Vagina (tissue), 2 donors: ENCODE measurements at regions not wholly inside any gene's neighbourhood (a gene's known extent, or its start where the extent isn't known, plus 50 kb on each side); places are given as distances from the start of the nearest gene placed in this dataset.
"Not testable (repeated sequence)": the region's sequence is repeated elsewhere in the genome, so short reads cannot be mapped to it uniquely, and the experiment has no call there.

Experiments used
- DNase-seq, 2 donors: peaks; one replicate each; pipeline ENCODE4 v3.0.0-alpha.2; 2017; ENCODE audit errors: extremely low spot score in 2 of 2
- H3K27ac ChIP-seq: fragments of 200-600 bp; sonication (generic); one replicate; pipeline ENCODE4 v1.5.1; 2019
- H3K27me3 ChIP-seq: fragments of 200-600 bp; sonication (generic); one replicate; pipeline ENCODE4 v1.5.1; 2019
- H3K36me3 ChIP-seq, 2 donors: fragments of 200-600 bp; sonication (generic); one replicate each; pipeline ENCODE4 v1.5.1; 2017 to 2019
- H3K4me1 ChIP-seq: fragments of 200-600 bp; sonication (generic); one replicate; pipeline ENCODE4 v1.5.1; 2019
- H3K4me3 ChIP-seq, 2 donors: fragments of 200-600 bp; sonication (generic); 1 replicate in 1 of 2; 2 replicates in 1 of 2; pipeline ENCODE4 v1.5.1; 2016 to 2019
- H3K9me3 ChIP-seq: fragments of 200-600 bp; sonication (generic); one replicate; pipeline ENCODE4 v1.5.1; 2019
- POLR2A ChIP-seq, 2 donors: fragments of 450-650 bp; IDR thresholded peaks; one replicate each; pipeline ENCODE4 v1.6.1; 2017; ENCODE audit warnings: antibody characterized with exemption in 2 of 2, mild to moderate bottlenecking in 2 of 2, moderate library complexity in 2 of 2
- POLR2AphosphoS5 ChIP-seq, 2 donors: sonication (generic); formaldehyde crosslinking; IDR thresholded peaks; one replicate each; pipeline ENCODE4 v1.9.0; 2017; ENCODE audit warnings: antibody characterized with exemption in 2 of 2, mild to moderate bottlenecking in 2 of 2, low read depth in 1 of 2; ENCODE audit not compliant: insufficient read depth in 1 of 2
- intact Hi-C: fragments of 100-400 bp; cut with DNase I; formaldehyde crosslinking; loops from one replicate; pipeline ENCODE4 v1.15.1; 2023
- TF ChIP-seq, protein P1 (sequence below), 3 experiments: fragments of 450-650 bp in 2 of 3; fragments of 200-600 bp in 1 of 3; sonication (generic) in 1 of 3; IDR thresholded peaks; one replicate each; pipeline ENCODE4 v1.5.1; 2017 to 2019; ENCODE audit warnings: antibody characterized with exemption in 3 of 3, mild to moderate bottlenecking in 2 of 3, moderate library complexity in 2 of 3

DNA sequence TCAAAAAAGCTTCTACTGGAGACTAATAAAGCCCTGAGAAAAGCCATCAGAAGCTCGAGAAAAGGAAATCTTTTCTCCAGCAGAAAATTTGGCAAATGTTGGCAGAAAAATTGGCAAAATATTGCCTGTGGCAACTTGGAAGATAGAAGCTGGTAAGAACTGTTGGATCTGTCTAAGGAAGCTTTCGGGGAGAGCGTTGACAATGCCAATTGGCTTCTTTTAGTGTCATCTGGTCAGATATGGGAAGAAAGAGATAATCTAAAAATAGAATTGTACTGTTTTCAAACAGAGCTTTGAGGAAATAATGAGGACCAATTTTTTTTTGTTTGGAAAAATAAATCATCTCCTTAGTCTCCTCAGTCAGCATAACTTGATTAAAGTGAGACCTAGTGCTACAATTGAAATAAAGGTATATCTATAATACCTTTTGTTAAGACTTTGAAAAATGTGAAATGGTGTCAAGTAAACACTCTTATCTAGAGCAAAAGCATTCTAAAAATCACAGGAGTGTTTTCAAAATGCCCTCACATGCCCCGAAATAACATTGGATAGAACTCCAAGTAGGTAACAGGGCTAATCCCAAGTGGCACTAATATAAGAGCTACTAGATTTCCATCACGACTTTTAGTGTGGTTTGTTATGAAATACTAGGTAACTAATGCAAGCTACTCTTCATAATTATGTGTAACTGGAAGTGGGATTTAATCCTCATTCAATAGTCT, 882.2 kb upstream of the B3GALT2 start:
- H3K4me3 ChIP-seq = no peak overlapping the region
- H3K9me3 ChIP-seq = no peaks in the 10 kb centered on the region
- intact Hi-C loops = no loop called here
- DNase-seq = no peak
- H3K27ac ChIP-seq = no peak overlapping the region
- no peaks in the 10 kb centered on the region for H3K27me3 ChIP-seq
- no peaks in the 10 kb centered on the region for H3K36me3 ChIP-seq
- no peaks in the 10 kb centered on the region for H3K4me1 ChIP-seq
- TF ChIP-seq POLR2A (IDR thresholded peaks at IDR 0.05) = no peak
- TF ChIP-seq, protein P1, sequence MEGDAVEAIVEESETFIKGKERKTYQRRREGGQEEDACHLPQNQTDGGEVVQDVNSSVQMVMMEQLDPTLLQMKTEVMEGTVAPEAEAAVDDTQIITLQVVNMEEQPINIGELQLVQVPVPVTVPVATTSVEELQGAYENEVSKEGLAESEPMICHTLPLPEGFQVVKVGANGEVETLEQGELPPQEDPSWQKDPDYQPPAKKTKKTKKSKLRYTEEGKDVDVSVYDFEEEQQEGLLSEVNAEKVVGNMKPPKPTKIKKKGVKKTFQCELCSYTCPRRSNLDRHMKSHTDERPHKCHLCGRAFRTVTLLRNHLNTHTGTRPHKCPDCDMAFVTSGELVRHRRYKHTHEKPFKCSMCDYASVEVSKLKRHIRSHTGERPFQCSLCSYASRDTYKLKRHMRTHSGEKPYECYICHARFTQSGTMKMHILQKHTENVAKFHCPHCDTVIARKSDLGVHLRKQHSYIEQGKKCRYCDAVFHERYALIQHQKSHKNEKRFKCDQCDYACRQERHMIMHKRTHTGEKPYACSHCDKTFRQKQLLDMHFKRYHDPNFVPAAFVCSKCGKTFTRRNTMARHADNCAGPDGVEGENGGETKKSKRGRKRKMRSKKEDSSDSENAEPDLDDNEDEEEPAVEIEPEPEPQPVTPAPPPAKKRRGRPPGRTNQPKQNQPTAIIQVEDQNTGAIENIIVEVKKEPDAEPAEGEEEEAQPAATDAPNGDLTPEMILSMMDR (IDR thresholded peaks at IDR 0.05) = no peak

DNA sequence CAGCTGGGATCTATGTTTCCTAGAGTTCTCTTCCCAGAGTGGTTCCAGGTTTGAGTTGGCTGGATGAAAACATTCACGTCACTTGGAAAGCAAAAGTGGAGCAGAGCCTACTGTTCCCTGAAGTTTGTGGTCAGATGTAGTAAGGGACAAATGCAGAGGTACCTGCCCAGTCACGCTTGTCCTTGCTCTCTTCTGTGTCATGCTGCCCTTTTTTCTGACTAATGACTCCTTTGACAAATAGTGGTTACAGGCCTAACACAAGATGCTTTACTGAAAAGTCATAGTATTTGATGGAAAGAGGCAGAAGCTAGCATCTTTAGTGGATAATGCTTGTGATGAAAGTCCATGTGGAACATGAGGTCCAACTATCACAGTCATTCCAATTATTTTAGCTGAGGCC, 881.4 kb upstream of the B3GALT2 start:
- intact Hi-C loops = no loop called here
- no peak overlapping the region for H3K4me3 ChIP-seq
- no peaks in the 10 kb centered on the region for H3K36me3 ChIP-seq
- TF ChIP-seq POLR2AphosphoS5 (IDR thresholded peaks at IDR 0.05; ENCODE audit: insufficient read depth in 1 of 2, low read depth in 1 of 2) (no peak), POLR2A (IDR thresholded peaks at IDR 0.05) (no peak)
- TF ChIP-seq, protein P1 (IDR thresholded peaks at IDR 0.05) = no peak
- no peak for DNase-seq
- no peaks in the 10 kb centered on the region for H3K27me3 ChIP-seq
- no peaks in the 10 kb centered on the region for H3K4me1 ChIP-seq
- H3K27ac ChIP-seq = no peak overlapping the region
- H3K9me3 ChIP-seq = no peaks in the 10 kb centered on the region

DNA sequence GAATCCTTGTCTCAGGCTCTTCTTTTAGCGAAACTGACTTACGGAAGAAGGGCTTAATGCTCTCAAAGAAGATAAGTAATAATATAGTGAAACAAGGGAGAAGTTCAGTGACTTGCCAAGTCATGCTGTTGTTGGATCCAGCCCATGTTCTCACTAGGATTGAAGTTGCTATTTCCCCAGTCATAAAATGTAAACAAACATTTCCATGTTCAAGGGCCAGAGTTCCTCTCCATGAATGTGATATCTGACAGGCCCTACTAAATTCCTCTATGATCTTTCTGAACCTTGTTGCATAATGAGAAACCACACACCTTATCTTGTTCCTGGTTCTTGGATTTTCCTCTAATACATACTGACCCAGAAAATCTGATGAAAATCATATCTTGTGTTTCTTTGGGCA, 876.5 kb upstream of the B3GALT2 start:
- Histone ChIP-seq H3K9me3 (no peaks in the 10 kb centered on the region), H3K4me3 (no peak overlapping the region), H3K4me1 (no peaks in the 10 kb centered on the region), H3K36me3 (no peaks in the 10 kb centered on the region), H3K27me3 (no peaks in the 10 kb centered on the region), H3K27ac (no peak overlapping the region)
- TF ChIP-seq, protein P1 (IDR thresholded peaks at IDR 0.05) = no peak
- no peak for TF ChIP-seq POLR2AphosphoS5 (IDR thresholded peaks at IDR 0.05; ENCODE audit: insufficient read depth in 1 of 2, low read depth in 1 of 2)
- TF ChIP-seq POLR2A (IDR thresholded peaks at IDR 0.05) = no peak
- DNase-seq = no peak
- intact Hi-C loops = no loop called here

DNA sequence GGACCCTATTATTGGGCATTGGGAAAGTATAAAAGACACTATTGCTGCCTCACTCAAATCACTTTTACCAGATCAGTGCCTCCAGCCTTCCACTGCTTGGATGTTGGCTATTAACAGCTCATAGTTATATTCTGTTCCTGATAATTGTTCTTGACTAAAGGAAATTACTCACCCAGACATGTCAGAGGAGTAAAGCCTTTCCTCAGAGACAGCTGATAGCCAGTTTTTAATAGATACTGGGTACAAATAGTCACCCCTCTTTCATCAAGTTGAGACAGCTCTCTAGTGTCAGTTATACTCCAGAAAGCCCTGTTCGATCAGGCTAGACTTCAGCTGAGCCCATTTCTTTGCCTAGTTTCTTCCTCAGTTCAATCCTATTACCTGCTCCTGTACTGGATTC, 876.1 kb upstream of the B3GALT2 start:
- TF ChIP-seq POLR2AphosphoS5 (IDR thresholded peaks at IDR 0.05; ENCODE audit: insufficient read depth in 1 of 2, low read depth in 1 of 2) (no peak), POLR2A (IDR thresholded peaks at IDR 0.05) (no peak)
- TF ChIP-seq, protein P1 (IDR thresholded peaks at IDR 0.05) = no peak
- Histone ChIP-seq H3K4me1 (no peaks in the 10 kb centered on the region), H3K9me3 (no peaks in the 10 kb centered on the region), H3K27me3 (no peaks in the 10 kb centered on the region), H3K4me3 (no peak overlapping the region), H3K36me3 (no peaks in the 10 kb centered on the region), H3K27ac (no peak overlapping the region)
- no peak for DNase-seq
- intact Hi-C loops = no loop called here

DNA sequence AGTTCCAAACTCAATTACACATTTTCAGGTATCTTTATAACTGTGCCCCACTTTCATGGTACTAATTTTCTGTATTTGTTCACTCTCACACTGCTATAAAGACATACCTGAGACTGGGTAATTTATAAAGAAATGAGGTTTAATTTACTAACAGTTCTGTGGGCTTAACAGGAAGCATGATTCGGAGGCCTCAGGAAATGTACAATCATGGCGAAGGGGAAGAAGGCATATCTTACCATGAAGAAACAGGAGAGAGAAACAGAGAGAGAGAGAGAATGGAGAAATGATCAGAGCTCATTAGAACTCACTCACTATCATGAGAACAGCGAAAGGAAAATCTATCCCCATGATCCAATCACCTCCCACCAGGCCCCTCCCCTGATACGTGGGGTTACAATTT, 874.1 kb upstream of the B3GALT2 start:
- intact Hi-C loops = no loop called here
- no peaks in the 10 kb centered on the region for H3K4me1 ChIP-seq
- TF ChIP-seq POLR2AphosphoS5 (IDR thresholded peaks at IDR 0.05; ENCODE audit: insufficient read depth in 1 of 2, low read depth in 1 of 2) = no peak
- no peak for TF ChIP-seq POLR2A (IDR thresholded peaks at IDR 0.05)
- H3K27ac ChIP-seq = no peak overlapping the region
- no peak overlapping the region for H3K4me3 ChIP-seq
- H3K9me3 ChIP-seq = no peaks in the 10 kb centered on the region
- DNase-seq = no peak
- no peaks in the 10 kb centered on the region for H3K27me3 ChIP-seq
- no peaks in the 10 kb centered on the region for H3K36me3 ChIP-seq

DNA sequence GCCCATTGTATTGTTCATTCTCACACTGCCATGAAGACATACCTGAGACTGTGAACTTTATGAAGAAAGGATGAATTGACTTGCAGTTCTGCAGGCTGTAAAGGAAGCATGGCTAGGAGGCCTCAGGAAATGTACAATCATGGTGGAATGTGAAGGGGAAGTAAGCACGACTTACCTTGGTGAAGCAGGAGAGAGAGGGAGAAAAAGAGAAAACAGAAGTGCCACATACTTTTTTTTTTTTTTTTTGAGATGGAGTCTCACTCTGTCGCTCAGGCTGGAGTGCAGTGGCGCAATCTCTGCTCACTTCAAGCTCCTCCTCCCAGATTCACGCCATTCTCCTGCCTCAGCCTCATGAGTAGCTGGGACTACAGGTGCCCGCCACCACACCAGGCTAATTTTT, 871.9 kb upstream of the B3GALT2 start:
- H3K4me1 ChIP-seq, DNase-seq, H3K4me3 ChIP-seq, intact Hi-C loops, H3K36me3 ChIP-seq, H3K27ac ChIP-seq, H3K27me3 ChIP-seq, H3K9me3 ChIP-seq: not testable (repeated sequence)
